HG03439 (cell line): ENCODE measurements at regions not wholly inside any gene's neighbourhood (a gene's known extent, or its start where the extent isn't known, plus 50 kb on each side); places are given as distances from the start of the nearest gene placed in this dataset.
"Not testable (repeated sequence)": the region's sequence is repeated elsewhere in the genome, so short reads cannot be mapped to it uniquely, and the experiment has no call there.

ENCODE experiments used
- ATAC-seq: cut with Tn5 transposase; IDR thresholded peaks from one replicate; pipeline ENCODE4 v1.9.1; 2021; ENCODE audit warnings: mild to moderate bottlenecking, moderate library complexity; ENCODE audit not compliant: unreplicated experiment

DNA sequence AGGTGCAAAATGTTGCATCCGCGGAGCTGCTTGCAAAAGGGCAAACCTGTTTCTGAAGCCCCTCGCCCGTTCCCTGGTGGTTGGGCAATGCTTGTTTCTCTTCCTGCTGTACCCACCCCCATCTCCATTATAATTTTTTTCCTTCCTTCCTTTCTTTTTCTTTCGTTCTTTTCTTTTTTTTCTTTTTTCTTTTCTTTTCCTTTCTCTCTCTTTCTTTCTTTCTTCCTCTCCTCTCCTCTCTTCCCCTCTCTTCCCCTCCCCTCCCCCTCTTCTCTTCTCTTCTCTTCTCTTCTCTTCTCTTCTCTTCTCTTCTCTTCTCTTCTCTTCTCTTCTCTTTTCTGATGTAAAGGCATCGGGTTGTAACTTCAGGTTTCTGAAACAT is 278.2 kb downstream of the GATA3 start:
- ATAC-seq, result no peak

DNA sequence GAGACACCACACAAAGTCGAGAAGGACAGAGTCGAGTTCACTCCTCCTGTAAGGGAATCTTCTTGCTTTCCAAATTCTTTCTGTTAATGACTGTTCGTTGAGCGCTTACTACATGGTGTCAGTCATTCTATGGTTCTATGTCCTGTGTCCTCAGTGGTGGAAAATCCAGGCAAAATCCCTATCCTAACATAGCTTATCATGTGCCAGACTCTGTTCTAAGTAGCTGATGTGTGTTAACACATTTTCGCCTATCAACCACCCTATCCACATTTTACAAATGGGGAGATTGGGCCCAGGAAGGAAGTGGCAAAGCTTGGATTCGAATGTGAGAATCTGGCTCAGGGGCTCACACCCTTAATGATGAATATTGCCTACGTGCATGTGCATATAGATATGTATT is 280.1 kb downstream of the GATA3 start:
- no peak for ATAC-seq

DNA sequence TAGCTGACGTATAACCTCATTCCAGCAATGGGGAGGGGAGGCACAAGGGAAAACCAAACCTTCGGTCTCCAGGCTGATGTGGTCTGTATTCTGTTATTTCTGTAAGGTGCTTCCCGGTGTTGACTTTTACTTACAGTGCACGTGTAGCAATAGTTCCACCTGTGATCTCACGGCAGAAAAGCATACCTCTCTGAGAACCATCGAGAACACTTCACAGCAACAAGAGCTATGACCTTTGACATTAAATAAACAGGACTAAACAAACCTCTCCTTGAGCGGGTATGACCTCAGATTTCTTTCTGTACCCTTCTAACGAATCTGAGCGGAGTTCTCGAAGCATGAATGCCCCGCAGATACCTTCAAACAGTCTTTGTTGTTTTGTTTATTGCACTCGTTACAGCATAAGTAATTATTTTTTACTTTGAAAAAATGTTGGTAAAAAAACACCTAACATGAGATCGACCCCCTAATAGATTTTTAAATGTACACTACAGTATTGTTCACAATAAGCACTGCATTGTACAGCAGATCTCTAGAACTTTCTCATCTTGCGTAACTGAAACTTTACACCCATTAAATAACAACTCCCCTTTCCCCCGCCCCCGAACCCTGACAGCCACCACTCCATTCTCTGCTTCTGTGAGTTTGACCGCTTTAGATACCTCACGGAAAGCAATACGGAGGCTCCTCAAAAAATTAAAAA is 282.3 kb downstream of the GATA3 start:
- no peak for ATAC-seq

DNA sequence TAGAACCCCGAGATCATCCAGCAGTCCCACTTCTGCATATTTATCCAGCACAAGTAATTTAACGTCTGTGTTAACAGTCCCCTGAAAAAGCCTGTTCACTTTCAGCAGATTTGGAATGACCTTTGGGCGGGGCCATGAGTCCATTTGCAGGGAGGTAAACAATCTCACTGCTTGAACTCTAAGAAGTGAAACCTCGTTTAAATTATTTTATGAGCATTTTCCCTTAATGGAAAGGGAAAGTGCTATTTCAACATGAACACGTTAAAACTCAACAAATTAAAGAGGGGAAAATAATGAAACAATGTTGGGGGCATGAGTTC is 282.8 kb downstream of the GATA3 start:
- ATAC-seq, result no peak

DNA sequence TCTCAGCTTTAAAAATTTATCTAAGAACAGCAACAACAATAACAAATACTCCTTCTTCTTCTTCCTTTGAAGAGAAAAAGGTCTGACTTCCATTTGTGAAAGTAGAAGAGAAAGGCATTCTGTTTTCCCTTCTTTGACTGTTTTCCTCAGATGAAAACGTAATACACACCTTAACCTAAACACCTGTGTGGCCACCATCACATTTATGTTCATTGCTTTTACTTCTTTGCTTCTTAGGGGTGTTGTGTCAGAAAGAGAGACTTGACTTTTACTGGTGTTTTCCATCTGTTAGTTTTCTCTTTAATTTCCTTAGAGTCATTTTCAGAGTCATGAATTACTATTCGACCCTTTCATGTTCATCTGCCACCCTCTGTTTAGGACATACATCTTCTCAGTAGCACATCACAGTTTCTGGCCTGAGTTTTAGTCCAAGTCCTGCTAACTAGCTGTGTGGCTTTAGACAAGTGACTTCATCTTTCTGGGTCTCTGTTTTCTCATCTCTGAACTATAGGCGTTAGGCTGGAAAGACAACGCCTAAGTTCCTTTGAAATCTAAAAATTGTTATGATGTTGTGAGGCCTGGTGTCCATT is 283.8 kb downstream of the GATA3 start:
- ATAC-seq, result no peak

DNA sequence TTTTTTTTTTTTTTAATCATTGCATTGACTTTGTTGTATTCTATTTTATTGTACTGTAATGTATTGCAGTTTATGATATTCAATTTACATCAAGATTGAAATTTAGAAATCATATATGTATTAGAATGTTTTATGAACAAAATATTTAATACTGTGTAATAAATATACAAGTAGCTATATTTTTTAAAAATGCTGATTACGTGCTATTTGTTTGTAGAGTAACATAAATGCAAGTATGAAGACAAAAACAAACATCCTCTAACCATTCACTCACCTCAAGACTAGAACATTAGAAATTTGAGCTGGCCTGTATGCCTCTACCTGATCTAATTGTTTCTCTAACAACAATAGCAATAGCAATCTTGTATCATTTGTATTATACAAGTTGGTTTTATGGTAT is 290.3 kb downstream of the GATA3 start:
- no peak for ATAC-seq

DNA sequence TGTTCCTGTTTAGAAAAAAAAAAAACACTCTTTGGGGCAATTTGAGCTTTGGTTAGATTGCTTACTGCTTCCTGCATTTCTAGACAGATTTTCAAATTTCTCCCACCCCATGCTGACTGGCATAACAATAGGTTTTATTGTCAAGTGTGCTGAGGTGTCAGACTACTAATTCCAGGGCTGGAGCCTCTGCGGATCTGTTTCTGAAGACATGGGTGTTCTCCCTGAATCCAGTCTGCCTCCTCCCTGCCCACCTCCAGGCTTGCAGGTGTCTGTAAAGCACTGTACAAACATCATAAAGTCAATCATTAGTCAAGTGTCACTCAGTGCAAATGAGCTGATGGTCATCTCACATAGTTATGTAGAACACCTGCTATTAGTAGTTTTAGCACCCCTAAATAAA is 292.4 kb downstream of the GATA3 start:
- no peak for ATAC-seq

DNA sequence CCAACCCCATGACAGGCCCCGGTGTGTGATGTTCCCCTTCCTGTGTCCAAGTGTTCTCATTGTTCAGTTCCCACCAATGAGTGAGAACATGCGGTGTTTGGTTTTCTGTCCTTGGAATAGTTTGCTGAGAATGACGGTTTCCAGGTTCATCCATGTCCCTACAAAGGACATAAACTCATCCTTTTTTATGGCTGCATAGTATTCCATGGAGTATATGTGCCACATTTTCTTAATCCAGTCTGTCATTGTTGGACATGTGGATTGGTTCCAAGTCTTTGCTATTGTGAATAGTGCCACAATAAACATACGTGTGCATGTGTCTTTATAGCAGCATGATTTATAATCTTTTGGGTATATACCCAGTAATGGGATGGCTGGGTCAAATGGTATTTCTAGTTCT is 293.1 kb downstream of the GATA3 start:
- not testable (repeated sequence) for ATAC-seq

DNA sequence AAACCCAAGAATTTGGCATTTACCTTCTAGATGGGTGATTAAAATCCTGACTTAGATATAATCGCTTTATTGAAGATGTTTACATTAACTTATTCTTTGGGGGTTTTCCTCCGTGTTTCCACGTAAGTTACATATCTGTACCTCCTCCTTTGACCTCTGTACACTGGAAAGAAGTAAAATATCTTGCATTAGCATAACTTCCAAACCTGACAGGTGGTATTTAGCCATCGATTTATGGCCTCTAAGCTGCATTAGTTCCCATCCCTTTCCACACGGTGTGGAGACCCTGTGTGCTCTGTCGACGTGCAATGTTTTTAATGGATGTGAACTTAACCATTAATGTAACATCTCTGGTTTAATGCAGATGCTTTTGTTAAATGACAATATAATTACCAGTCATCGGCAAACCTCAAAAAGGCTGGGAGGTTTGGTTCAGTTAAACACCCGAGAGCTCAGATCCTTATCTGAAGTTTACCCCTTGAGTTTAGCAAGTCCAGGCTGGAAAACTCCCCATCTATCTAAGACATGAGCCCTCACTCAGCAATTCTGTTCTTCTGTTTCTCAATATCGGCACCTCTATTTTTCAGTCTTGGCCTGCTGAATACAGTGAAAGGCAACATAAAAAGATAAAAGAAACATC is 295.2 kb downstream of the GATA3 start:
- ATAC-seq, result no peak

DNA sequence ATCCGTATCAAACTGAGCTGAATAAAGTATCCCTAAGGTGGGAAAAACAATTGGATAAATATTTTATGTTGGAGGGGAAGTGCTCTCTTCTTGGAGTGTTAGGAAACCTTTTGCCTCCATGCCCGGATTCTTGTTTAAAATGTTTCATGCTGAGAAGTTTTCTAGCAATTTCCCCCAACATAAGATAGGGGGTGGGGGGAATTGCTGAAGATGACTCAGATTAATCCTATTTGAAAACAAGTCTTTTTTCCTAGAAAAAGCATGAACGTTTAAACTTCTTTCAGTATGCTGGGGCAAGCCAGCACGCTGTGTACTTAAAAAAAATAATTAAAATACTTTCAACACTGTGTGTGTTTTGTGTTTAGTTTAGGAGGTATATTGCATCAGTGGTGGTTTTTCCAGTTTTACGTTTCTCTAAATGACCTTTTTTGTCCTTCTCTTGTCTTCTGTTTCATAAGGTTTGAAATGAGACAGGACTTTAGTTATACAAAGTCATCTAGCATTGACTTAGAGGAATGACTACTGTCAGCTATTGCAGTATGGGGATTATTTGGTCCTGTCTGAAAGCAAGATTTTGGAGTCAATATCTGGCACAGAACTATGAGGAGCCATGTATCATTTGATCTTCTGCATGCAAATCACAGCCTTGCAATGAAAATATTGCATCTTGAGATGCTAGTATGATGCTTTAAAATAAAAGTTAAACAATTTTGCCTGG is 295.9 kb downstream of the GATA3 start:
- no peak for ATAC-seq

DNA sequence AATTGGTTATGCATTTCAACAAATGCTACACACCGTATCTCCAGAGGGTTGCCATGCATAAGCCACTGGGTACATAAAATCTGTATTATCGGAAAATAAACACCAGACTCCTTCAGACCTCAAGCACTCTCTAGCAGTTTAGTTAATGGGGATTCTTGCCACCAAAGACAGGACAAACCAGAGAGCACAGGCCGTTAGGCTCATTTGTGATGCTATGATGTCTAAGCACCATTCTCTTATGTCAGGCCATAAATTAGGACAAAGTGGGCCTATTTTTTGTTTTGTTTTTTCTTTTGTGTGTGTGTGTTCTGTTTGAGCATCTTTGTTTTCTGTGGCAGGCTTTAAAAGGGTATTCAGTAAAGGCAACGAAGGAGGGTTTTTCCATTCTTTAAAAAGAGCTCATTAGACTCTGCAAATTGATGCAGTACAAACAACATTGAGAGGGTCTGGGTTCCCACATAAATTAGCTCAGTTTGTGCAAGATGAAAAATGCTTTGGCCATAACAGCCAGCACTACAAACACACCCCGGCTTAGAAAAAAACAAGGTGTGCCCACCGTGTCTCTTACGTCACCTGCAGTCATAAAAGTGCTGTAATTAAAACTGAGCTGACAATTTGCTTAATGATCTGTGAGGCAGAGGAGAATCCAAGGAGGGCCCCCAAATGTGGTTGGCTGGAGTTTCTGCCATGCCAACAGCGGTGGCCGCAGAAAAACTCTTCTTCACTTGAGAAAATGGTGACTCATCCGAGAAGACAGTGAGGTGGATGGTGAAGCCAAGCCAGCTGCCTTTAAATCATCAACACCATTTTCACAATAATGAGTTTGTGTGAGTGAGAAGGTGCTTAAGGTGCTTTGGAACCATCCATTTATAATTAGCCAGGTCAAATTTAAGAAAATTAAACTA is 297.9 kb downstream of the GATA3 start:
- ATAC-seq, result no peak

DNA sequence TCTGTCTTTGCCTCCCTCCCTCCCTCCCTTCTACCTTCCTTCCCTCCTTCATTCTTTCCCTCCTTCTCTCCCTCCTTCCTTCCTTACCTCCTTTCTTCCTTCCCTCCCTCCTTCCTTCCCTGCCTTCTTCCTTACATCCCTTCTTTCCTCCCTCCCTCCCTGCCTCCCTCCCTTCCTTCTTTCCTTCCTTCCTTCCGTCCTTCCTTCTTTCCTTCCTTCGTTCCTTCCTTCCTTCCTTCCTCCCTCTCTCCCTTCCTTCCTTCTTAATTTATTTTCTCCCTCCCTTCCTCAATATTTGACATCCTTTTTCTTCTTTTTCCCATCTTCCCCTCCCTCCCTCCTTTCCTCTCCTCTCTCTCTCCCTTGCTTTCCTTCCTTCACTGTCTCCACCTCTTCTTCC is 301.8 kb downstream of the GATA3 start:
- ATAC-seq, result no peak

DNA sequence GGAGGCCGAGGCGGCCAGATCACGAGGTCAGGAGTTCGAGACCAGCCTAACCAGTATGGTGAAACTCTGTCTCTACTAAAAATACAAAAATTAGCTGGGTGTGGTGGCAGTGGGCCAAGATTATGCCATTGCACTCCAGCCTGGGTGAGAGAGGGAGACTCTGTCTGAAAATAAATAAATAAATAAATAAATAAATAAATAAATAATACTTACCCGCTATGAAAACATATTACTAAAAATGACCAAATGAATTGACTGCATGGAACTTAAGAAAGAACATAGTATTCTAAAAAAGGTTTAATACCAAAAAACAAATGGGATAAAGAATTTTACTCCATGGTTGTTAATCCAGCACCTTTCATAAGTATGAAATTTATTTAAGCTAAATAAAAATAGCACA is 305.0 kb downstream of the GATA3 start:
- no peak for ATAC-seq

DNA sequence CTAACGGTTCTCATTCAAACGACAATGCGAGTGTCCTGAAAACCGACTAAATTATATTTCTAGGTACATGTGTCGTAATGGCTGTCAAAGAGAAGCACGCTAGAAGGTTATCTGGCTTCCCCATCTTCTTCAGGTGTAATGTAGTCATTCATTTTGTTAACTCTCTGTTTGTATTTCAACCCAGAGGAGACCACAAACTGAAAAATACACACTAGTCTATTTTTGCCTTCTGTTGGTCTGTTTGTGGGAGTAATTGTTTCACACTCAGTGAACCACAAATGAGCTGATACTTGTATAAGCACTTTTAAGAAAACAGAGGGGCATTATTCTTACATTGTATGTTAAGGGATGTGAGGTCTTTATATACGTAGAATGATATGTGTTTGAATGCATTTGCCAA is 305.9 kb downstream of the GATA3 start:
- no peak for ATAC-seq

DNA sequence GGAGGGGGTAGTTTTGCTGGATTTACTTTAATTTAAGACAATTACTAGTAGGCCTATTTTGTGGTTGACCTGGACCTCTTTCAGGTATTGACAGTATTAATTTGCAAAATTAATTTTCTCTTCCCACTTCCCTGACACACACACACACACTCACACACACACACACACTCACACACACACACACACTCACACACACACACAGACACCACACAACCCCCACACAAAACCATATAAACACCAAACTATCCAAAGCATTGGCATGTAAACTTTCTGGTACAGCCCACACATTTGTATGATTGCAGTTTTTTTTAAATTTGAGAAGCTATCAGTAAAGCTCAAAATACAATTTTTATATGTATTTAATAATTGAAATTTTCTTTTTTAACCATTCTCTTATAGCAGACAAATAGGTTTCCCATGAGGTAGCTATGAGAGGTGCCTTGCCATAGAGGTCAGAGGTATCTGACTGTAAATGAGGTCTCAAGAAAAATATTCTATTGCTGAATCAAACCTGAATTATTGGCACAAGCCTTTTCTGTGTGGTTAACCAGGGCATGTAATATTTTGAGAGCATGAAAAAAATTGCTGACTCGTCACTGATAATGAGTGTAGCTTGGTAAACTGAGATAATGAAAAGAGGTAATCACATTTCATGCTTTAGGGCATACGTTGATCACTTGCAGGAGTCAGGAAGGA is 306.5 kb downstream of the GATA3 start:
- no peak for ATAC-seq

DNA sequence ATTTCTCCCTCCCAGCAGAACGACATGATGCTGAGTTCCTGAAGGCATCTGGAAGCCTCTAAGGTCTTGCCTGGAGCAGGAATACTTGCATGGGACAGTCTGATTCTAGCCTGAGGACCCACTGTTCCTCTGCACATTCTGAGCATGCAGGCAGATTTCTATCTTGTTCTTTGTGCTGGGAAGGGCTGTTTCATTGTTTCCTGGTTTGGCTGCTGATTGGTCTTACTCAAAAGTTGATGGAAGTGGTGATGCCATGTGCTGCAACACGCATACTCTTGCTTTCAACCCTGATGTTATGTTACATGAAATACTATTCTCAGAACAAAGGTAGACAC is 307.0 kb downstream of the GATA3 start:
- ATAC-seq, result no peak

DNA sequence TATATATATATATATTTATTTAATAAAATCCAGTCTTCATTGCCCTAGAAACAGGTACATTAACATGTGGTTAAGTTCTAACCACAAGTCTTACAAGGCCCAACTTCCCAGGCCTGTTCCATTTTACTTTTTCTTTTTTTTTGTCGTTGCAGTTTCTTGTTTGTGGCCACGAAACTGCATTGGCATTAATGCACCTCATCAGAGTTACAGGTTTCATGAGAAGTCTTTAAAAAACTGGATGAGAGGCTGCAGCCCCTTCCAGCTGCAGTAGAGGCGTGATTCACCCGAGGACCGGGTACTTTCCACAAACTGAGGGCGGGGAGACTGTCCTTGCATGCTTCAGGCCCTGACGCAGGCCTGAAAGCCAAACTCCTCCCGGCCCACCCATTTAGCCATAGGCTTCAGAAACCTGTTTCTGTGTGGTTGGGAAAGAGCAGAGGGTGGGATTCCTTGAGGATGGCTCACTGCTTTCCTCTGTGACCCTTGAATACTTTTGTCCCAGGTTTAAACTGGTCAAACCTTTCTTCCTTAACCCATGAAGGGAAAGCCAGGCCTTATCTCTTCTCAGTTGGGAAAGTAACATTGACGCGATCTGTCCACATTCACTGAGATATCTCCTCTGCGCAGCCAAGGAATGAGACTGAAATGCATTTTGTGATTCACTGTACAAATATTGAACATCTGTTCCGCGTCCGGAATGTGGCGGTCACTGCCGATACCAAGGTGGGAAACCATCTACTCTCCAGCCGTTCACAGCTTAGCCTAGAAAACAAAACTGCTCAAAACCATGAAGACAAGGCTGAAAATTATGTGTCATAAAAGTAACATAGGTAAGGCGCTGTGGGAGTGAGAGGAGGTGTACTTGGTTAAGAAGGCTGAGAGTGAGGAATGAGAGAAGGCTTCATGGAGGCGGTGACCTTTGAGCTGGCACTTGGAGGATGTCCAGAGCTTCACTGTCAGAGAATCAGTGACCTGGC is 311.7 kb downstream of the GATA3 start:
- ATAC-seq, result no peak

DNA sequence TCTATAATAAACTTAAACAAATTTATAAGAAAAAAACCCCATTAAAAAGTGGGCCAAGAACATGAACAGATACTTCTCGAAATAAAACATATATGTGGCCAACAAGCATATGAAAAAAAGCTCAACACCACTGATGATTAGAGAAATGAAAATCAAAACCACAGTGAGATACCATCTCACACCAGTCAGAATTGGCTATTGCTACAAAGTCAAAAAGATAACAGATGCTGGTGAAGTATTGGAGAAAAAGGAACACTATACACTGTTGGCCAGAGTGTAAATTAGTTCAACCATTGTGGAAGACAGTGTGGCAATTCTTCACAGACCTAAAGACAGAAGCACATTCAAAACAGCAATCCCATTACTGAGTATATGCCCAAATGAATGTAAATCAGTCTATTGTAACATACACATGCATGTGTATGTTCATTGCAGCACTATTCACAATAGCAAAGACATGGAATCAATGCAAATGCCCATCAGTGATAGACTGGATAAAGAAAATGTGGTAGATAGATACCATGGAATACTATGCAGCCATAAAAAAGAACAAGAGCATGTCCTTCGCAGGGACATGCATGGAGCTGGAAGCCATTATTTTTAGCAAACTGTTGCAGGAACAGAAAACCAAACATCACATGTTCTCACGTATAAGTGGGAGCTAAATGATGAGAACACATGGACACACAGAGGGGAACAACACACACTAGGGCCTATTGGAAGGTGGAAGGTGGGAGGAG is 313.4 kb downstream of the GATA3 start:
- not testable (repeated sequence) for ATAC-seq

DNA sequence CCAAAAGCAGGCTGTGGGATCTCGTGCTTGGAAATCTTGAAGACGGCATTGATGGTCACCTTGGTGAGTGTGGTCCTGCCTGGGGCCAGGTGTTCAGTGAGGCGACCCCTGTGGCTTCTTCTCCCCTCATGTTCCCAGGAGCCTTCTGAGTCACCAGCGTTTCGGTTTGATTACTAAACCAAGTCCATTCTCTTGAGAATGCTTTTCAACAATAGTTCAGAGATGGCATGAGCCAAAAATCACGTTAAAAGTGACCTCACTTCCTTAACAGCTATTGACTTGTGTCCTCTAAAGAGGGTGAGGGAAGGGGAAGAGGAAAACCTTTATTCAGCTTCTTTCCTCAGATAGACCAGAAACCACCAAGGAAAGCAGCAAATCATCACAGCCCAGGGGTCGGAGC is 315.2 kb downstream of the GATA3 start:
- ATAC-seq, result no peak
